Neural progenitor cell (in vitro differentiated cells): ENCODE measurements at regions not wholly inside any gene's neighbourhood (a gene's known extent, or its start where the extent isn't known, plus 50 kb on each side); places are given as distances from the start of the nearest gene placed in this dataset.

ENCODE experiments used
- DNase-seq: peaks from one replicate; pipeline ENCODE4 v3.0.0-alpha.2; 2016; ENCODE audit warnings: low spot score
- H2AFZ ChIP-seq: fragments of 200-600 bp; sonication (generic); replicated peaks from 2 replicates; pipeline ENCODE4 v1.6.1; 2016; ENCODE audit warnings: antibody characterized with exemption
- H3F3A ChIP-seq: fragments of 200-600 bp; sonication (generic); 2 replicates; pipeline ENCODE4 v1.6.1; 2016; ENCODE audit warnings: antibody characterized with exemption, low read depth
- H3K27ac ChIP-seq: fragments of 200-600 bp; sonication (generic); 2 replicates; pipeline ENCODE4 v1.5.1; 2016; ENCODE audit warnings: mild to moderate bottlenecking
- H3K27me3 ChIP-seq: fragments of 200-600 bp; sonication (generic); 2 replicates; pipeline ENCODE4 v1.6.1; 2016; ENCODE audit warnings: mild to moderate bottlenecking, moderate library complexity
- H3K36me3 ChIP-seq: fragments of 200-600 bp; sonication (generic); 2 replicates; pipeline ENCODE4 v1.5.1; 2016
- H3K4me1 ChIP-seq: fragments of 200-600 bp; sonication (generic); 2 replicates; pipeline ENCODE4 v1.6.1; 2016; ENCODE audit warnings: mixed run types
- H3K4me2 ChIP-seq: fragments of 200-600 bp; sonication (generic); 2 replicates; pipeline ENCODE4 v1.6.1; 2016
- H3K4me3 ChIP-seq: fragments of 200-600 bp; sonication (generic); 2 replicates; pipeline ENCODE4 v1.5.1; 2016
- H3K79me2 ChIP-seq: fragments of 200-600 bp; sonication (generic); 2 replicates; pipeline ENCODE4 v1.6.1; 2016; ENCODE audit warnings: low read depth
- H3K9ac ChIP-seq: fragments of 200-600 bp; sonication (generic); 2 replicates; pipeline ENCODE4 v1.6.1; 2016
- H3K9me3 ChIP-seq: fragments of 200-600 bp; sonication (generic); 2 replicates; pipeline ENCODE4 v1.5.1; 2016; ENCODE audit warnings: low read depth
- H4K20me1 ChIP-seq: fragments of 200-600 bp; sonication (generic); 2 replicates; pipeline ENCODE4 v1.6.1; 2016; ENCODE audit warnings: low read depth
- H3K27ac Mint-ChIP-seq: 3 replicates; pipeline ENCODE4 v1.8.0; 2021; ENCODE audit warnings: mixed read lengths
- H3K27me3 Mint-ChIP-seq: 2 replicates; pipeline ENCODE4 v1.8.0; 2022; ENCODE audit warnings: low read depth, mild to moderate bottlenecking, inconsistent platforms, moderate library complexity, mixed read lengths; ENCODE audit not compliant: insufficient read depth
- H3K36me3 Mint-ChIP-seq: 3 replicates; pipeline ENCODE4 v1.8.0; 2021; ENCODE audit warnings: mixed read lengths
- H3K4me1 Mint-ChIP-seq: 3 replicates; pipeline ENCODE4 v1.8.0; 2021; ENCODE audit warnings: mixed read lengths
- H3K4me3 Mint-ChIP-seq: 3 replicates; pipeline ENCODE4 v1.8.0; 2021; ENCODE audit warnings: mild to moderate bottlenecking, moderate library complexity, mixed read lengths
- H3K9me3 Mint-ChIP-seq: 3 replicates; pipeline ENCODE4 v1.8.0; 2020; ENCODE audit warnings: mixed read lengths
- CTCF ChIP-seq: fragments of 200-600 bp; sonication (generic); IDR thresholded peaks from 2 replicates; pipeline ENCODE4 v1.5.1; 2017; ENCODE audit warnings: antibody characterized with exemption, mild to moderate bottlenecking
- EZH2 ChIP-seq: fragments of 200-600 bp; sonication (generic); IDR thresholded peaks from 2 replicates; pipeline ENCODE4 v1.6.1; 2017; ENCODE audit warnings: antibody characterized with exemption, mild to moderate bottlenecking, moderate library complexity
- EZH2phosphoT487 ChIP-seq: fragments of 200-600 bp; sonication (generic); IDR thresholded peaks from 2 replicates; pipeline ENCODE4 v1.6.1; 2017; ENCODE audit warnings: antibody characterized with exemption

- Mint-ChIP-seq H3K4me1 (no peaks in the 10 kb centered on the region), H3K36me3 (no peaks in the 10 kb centered on the region), H3K9me3 (peaks cover 5% of the 10 kb centered on the region), H3K27ac (no peak overlapping the region), H3K4me3 (no peak overlapping the region), H3K27me3 (no peaks in the 10 kb centered on the region)
- H3K79me2 ChIP-seq, result no peaks in the 10 kb centered on the region
- DNase-seq, result no peak
- TF ChIP-seq EZH2phosphoT487 (no peak), CTCF (no peak), EZH2 (no peak)
- no peaks in the 10 kb centered on the region for H3K36me3 ChIP-seq
- H3K4me1 ChIP-seq, result no peaks in the 10 kb centered on the region
- no peaks in the 10 kb centered on the region for H3K27me3 ChIP-seq
- H4K20me1 ChIP-seq, result no peaks in the 10 kb centered on the region
- no peaks in the 10 kb centered on the region for H3K9me3 ChIP-seq
- no peak overlapping the region for H3K9ac ChIP-seq
- no peaks in the 10 kb centered on the region for H3F3A ChIP-seq
- no peak overlapping the region for H3K27ac ChIP-seq
- H3K4me2 ChIP-seq, result no peak overlapping the region
- H3K4me3 ChIP-seq, result no peak overlapping the region
- no peak overlapping the region for H2AFZ ChIP-seq
These were observed 180.9 kb downstream of the SOD2 start for GRCh38 chr6:159512104-159512503.

- no peaks in the 10 kb centered on the region for H3K36me3 Mint-ChIP-seq
- Histone ChIP-seq H3K9me3 (no peaks in the 10 kb centered on the region), H3K4me1 (no peaks in the 10 kb centered on the region), H3F3A (no peaks in the 10 kb centered on the region), H3K36me3 (no peaks in the 10 kb centered on the region), H3K27ac (no peak overlapping the region), H2AFZ (no peak overlapping the region), H3K79me2 (no peaks in the 10 kb centered on the region), H4K20me1 (no peaks in the 10 kb centered on the region), H3K4me3 (no peak overlapping the region), H3K27me3 (no peaks in the 10 kb centered on the region), H3K9ac (no peak overlapping the region), H3K4me2 (no peak overlapping the region)
- H3K9me3 Mint-ChIP-seq, result no peaks in the 10 kb centered on the region
- TF ChIP-seq EZH2 (no peak), EZH2phosphoT487 (no peak), CTCF (no peak)
- H3K4me3 Mint-ChIP-seq, result no peak overlapping the region
- DNase-seq, result no peak
- H3K4me1 Mint-ChIP-seq, result no peaks in the 10 kb centered on the region
- H3K27me3 Mint-ChIP-seq, result no peaks in the 10 kb centered on the region
- H3K27ac Mint-ChIP-seq, result no peak overlapping the region
These were observed 182.9 kb downstream of the SOD2 start for GRCh38 chr6:159510141-159510540.

GRCh38 chr6:159508931-159509330, 184.1 kb downstream of the SOD2 start:
- Mint-ChIP-seq H3K36me3 (no peaks in the 10 kb centered on the region), H3K9me3 (no peaks in the 10 kb centered on the region), H3K27ac (no peak overlapping the region), H3K4me1 (no peaks in the 10 kb centered on the region), H3K27me3 (no peaks in the 10 kb centered on the region), H3K4me3 (no peak overlapping the region)
- H3K9me3 ChIP-seq, result no peaks in the 10 kb centered on the region
- H3K27me3 ChIP-seq, result no peaks in the 10 kb centered on the region
- no peak overlapping the region for H3K4me3 ChIP-seq
- TF ChIP-seq CTCF, result no peak
- TF ChIP-seq EZH2, result no peak
- no peak for TF ChIP-seq EZH2phosphoT487
- no peak overlapping the region for H3K9ac ChIP-seq
- no peaks in the 10 kb centered on the region for H3K4me1 ChIP-seq
- no peaks in the 10 kb centered on the region for H4K20me1 ChIP-seq
- no peak overlapping the region for H3K4me2 ChIP-seq
- H3K36me3 ChIP-seq, result no peaks in the 10 kb centered on the region
- no peaks in the 10 kb centered on the region for H3F3A ChIP-seq
- no peaks in the 10 kb centered on the region for H3K79me2 ChIP-seq
- no peak overlapping the region for H2AFZ ChIP-seq
- no peak for DNase-seq
- no peak overlapping the region for H3K27ac ChIP-seq

- H3K9me3 Mint-ChIP-seq, result no peaks in the 10 kb centered on the region
These were observed 187.0 kb downstream of the SOD2 start for GRCh38 chr6:159506048-159506447.

More at GRCh38 chr6:159506048-159506447, 187.0 kb downstream of the SOD2 start:
- H3K36me3 Mint-ChIP-seq, result no peaks in the 10 kb centered on the region
- H3K4me1 Mint-ChIP-seq, result no peaks in the 10 kb centered on the region
- Histone ChIP-seq H4K20me1 (no peaks in the 10 kb centered on the region), H3K27ac (no peak overlapping the region), H3K36me3 (no peaks in the 10 kb centered on the region), H3K4me1 (no peaks in the 10 kb centered on the region), H3K79me2 (no peaks in the 10 kb centered on the region), H3K27me3 (no peaks in the 10 kb centered on the region), H3K4me3 (no peak overlapping the region), H3K9me3 (no peaks in the 10 kb centered on the region), H3K9ac (no peak overlapping the region), H3F3A (no peaks in the 10 kb centered on the region), H2AFZ (no peak overlapping the region), H3K4me2 (no peak overlapping the region)
- H3K27ac Mint-ChIP-seq, result no peak overlapping the region
- TF ChIP-seq EZH2 (no peak), CTCF (no peak), EZH2phosphoT487 (no peak)
- no peak for DNase-seq
- peaks cover 2% of the 10 kb centered on the region for H3K27me3 Mint-ChIP-seq
- H3K4me3 Mint-ChIP-seq, result no peak overlapping the region
